HepG2 (cell line): ENCODE measurements at regions not wholly inside any gene's neighbourhood (a gene's known extent, or its start where the extent isn't known, plus 50 kb on each side); places are given as distances from the start of the nearest gene placed in this dataset.

Experiments
- ATF1 ChIP-seq: IDR thresholded peaks from 2 replicates; pipeline ENCODE4 v1.6.1; 2016; ENCODE audit warnings: mild to moderate bottlenecking, control low read depth
- ATF2 ChIP-seq: sonication (generic); formaldehyde crosslinking; IDR thresholded peaks from 2 replicates; pipeline ENCODE4 v1.4.0; 2020; ENCODE audit warnings: missing genetic modification reagents
- BHLHE40 ChIP-seq: IDR thresholded peaks from 2 replicates; pipeline ENCODE4 v1.6.1; 2011; ENCODE audit warnings: low read length, improper control_type of control experiment
- MAFK ChIP-seq, 2 experiments: IDR thresholded peaks in 1 of 2; conservative IDR thresholded peaks in 1 of 2; 2 replicates each; pipeline ENCODE4 v1.6.1; 2011; ENCODE audit warnings: improper control_type of control experiment in 2 of 2, low read length in 2 of 2
- SMC3 ChIP-seq: IDR thresholded peaks from 2 replicates; pipeline ENCODE4 v1.6.1; 2011; ENCODE audit warnings: low read length, improper control_type of control experiment
- STAT6 ChIP-seq: sonication (generic); formaldehyde crosslinking; IDR thresholded peaks from 2 replicates; pipeline ENCODE4 v1.4.0; 2020; ENCODE audit warnings: missing genetic modification reagents, mild to moderate bottlenecking, borderline replicate concordance
- ZBTB33 ChIP-seq: sonication (generic); formaldehyde crosslinking; IDR thresholded peaks from 2 replicates; pipeline ENCODE4 v1.4.0; 2020; ENCODE audit warnings: missing genetic modification reagents
- ZBTB7A ChIP-seq: sonication (generic); formaldehyde crosslinking; IDR thresholded peaks from 2 replicates; pipeline ENCODE4 v1.8.0; 2022; ENCODE audit warnings: mild to moderate bottlenecking, missing genetic modification reagents

GRCh38 chr2:42852798-42853197 is 60.4 kb upstream of the HAAO start:
- TF ChIP-seq MAFK (conservative IDR thresholded peaks at IDR 0.05 in 1 of 2, IDR thresholded peaks at IDR 0.05 in 1 of 2; ENCODE audit: low read length in 2 of 2) (no peak), BHLHE40 (no peak), ZBTB33 (no peak), ATF2 (CRISPR knock-in tag) (no peak), ATF1 (CRISPR knock-in tag) (no peak), ZBTB7A (CRISPR knock-in tag) (no peak), STAT6 (CRISPR knock-in tag) (no peak), SMC3 (no peak)
